ENCODE measurements at regions not wholly inside any gene's neighbourhood (a gene's known extent, or its start where the extent isn't known, plus 50 kb on each side); places are given as distances from the start of the nearest gene placed in this dataset.

DNA sequence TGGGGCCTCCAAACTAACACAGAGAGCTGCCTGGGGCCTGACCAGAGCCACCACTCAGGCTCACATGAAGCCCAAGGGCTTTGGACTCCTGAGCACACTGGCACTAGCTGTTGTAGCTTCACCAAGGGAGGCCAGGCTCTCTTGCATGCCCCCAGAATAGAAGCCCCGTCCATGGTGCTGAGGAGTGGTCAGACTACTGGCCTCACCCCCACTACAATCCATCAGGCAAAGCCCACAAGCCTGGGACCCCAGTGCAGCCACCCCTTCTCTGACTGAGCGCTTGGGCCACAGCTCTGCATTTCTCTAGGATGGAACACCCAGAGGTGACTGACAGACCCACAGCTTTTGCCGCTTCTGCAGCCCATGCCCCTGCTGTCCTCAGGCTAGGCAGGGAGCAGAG lies 180.8 kb downstream of the PYDC2 start:
- Histone ChIP-seq H3K9me3 (ENCODE audit: control insufficient read depth, insufficient read depth, low read length) (no peaks in the 10 kb centered on the region), H3K27me3 (ENCODE audit: control insufficient read depth, low read length) (no peaks in the 10 kb centered on the region), H3F3A (ENCODE audit: control insufficient read depth, insufficient read depth) (no peaks in the 10 kb centered on the region), H3K36me3 (ENCODE audit: control insufficient read depth, low read length) (no peaks in the 10 kb centered on the region), H3K4me1 (ENCODE audit: control insufficient read depth, low read length) (no peaks in the 10 kb centered on the region), H4K20me1 (ENCODE audit: control insufficient read depth, insufficient read depth, low read depth, low read length) (no peaks in the 10 kb centered on the region), H3K9me2 (replicated peaks; ENCODE audit: control insufficient read depth, low read length) (no peaks in the 10 kb centered on the region), H3K79me2 (ENCODE audit: control insufficient read depth, low read length) (no peaks in the 10 kb centered on the region), H3K4me2 (ENCODE audit: low read length) (no peak overlapping the region), H3K27ac (ENCODE audit: low read depth, low read length) (no peak overlapping the region), H3K4me3 (ENCODE audit: low read length) (no peak overlapping the region)
- TF ChIP-seq, protein P1, sequence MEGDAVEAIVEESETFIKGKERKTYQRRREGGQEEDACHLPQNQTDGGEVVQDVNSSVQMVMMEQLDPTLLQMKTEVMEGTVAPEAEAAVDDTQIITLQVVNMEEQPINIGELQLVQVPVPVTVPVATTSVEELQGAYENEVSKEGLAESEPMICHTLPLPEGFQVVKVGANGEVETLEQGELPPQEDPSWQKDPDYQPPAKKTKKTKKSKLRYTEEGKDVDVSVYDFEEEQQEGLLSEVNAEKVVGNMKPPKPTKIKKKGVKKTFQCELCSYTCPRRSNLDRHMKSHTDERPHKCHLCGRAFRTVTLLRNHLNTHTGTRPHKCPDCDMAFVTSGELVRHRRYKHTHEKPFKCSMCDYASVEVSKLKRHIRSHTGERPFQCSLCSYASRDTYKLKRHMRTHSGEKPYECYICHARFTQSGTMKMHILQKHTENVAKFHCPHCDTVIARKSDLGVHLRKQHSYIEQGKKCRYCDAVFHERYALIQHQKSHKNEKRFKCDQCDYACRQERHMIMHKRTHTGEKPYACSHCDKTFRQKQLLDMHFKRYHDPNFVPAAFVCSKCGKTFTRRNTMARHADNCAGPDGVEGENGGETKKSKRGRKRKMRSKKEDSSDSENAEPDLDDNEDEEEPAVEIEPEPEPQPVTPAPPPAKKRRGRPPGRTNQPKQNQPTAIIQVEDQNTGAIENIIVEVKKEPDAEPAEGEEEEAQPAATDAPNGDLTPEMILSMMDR (IDR thresholded peaks at IDR 0.05; ENCODE audit: low read depth, low read length, poor library complexity, severe bottlenecking) = no peak
- TF ChIP-seq EZH2phosphoT487 (IDR thresholded peaks at IDR 0.05; ENCODE audit: borderline replicate concordance, low read length) = no peak

DNA sequence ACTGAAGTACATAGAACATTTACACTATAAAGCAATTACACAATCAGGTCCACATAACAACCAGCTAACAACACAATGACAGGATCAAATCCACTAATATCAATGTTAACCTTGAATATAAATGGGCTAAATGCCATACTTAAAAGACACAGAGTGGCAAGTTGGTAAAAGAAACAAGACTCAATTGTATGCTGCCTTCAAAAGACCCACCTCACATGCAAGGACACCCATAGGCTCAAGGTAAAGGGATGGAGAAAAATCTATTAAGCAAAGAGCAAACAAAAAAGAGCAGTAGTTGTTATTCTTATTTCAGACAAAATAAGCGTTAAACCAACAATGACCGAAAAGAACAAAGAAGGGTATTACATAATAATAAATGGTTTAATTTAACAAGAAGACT lies 183.3 kb downstream of the PYDC2 start:
- no peak overlapping the region for H3K27ac ChIP-seq (ENCODE audit: low read depth, low read length)
- TF ChIP-seq, protein P1 (IDR thresholded peaks at IDR 0.05; ENCODE audit: low read depth, low read length, poor library complexity, severe bottlenecking) = no peak
- no peak for TF ChIP-seq EZH2phosphoT487 (IDR thresholded peaks at IDR 0.05; ENCODE audit: borderline replicate concordance, low read length)
- H3K4me3 ChIP-seq (ENCODE audit: low read length) = no peak overlapping the region
- H3K9me2 ChIP-seq (replicated peaks; ENCODE audit: control insufficient read depth, low read length) = no peaks in the 10 kb centered on the region
- H3K27me3 ChIP-seq (ENCODE audit: control insufficient read depth, low read length) = no peaks in the 10 kb centered on the region
- no peaks in the 10 kb centered on the region for H3F3A ChIP-seq (ENCODE audit: control insufficient read depth, insufficient read depth)
- no peak overlapping the region for H3K4me2 ChIP-seq (ENCODE audit: low read length)
- no peaks in the 10 kb centered on the region for H3K36me3 ChIP-seq (ENCODE audit: control insufficient read depth, low read length)
- no peaks in the 10 kb centered on the region for H3K9me3 ChIP-seq (ENCODE audit: control insufficient read depth, insufficient read depth, low read length)
- H4K20me1 ChIP-seq (ENCODE audit: control insufficient read depth, insufficient read depth, low read depth, low read length) = no peaks in the 10 kb centered on the region
- H3K79me2 ChIP-seq (ENCODE audit: control insufficient read depth, low read length) = no peaks in the 10 kb centered on the region
- H3K4me1 ChIP-seq (ENCODE audit: control insufficient read depth, low read length) = no peaks in the 10 kb centered on the region

DNA sequence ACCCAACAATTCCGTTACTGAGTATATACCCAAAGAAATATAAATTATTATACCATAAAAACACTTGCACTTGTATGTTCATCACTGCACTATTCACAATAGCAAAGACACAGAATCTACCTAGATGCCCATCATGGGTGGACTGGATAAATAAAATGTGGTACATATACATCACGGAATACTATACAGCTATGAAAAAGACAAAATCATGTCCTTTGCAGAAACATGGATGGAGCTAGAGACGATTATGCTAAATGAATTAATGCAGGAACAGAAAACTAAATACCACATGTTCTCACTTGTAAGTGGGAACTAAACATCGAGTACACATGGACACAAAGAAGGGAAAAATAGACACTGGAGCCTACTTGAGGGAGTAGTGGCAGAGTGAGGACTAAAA lies 185.3 kb downstream of the PYDC2 start:
- Histone ChIP-seq H3K4me3 (ENCODE audit: low read length) (no peak overlapping the region), H3K27ac (ENCODE audit: low read depth, low read length) (no peak overlapping the region), H3K27me3 (ENCODE audit: control insufficient read depth, low read length) (no peaks in the 10 kb centered on the region), H3K9me3 (ENCODE audit: control insufficient read depth, insufficient read depth, low read length) (no peaks in the 10 kb centered on the region), H4K20me1 (ENCODE audit: control insufficient read depth, insufficient read depth, low read depth, low read length) (no peaks in the 10 kb centered on the region), H3K4me1 (ENCODE audit: control insufficient read depth, low read length) (no peaks in the 10 kb centered on the region), H3F3A (ENCODE audit: control insufficient read depth, insufficient read depth) (no peaks in the 10 kb centered on the region), H3K79me2 (ENCODE audit: control insufficient read depth, low read length) (no peaks in the 10 kb centered on the region), H3K4me2 (ENCODE audit: low read length) (no peak overlapping the region), H3K36me3 (ENCODE audit: control insufficient read depth, low read length) (no peaks in the 10 kb centered on the region), H3K9me2 (replicated peaks; ENCODE audit: control insufficient read depth, low read length) (no peaks in the 10 kb centered on the region)
- TF ChIP-seq EZH2phosphoT487 (IDR thresholded peaks at IDR 0.05; ENCODE audit: borderline replicate concordance, low read length) = no peak
- TF ChIP-seq, protein P1 (IDR thresholded peaks at IDR 0.05; ENCODE audit: low read depth, low read length, poor library complexity, severe bottlenecking) = no peak

DNA sequence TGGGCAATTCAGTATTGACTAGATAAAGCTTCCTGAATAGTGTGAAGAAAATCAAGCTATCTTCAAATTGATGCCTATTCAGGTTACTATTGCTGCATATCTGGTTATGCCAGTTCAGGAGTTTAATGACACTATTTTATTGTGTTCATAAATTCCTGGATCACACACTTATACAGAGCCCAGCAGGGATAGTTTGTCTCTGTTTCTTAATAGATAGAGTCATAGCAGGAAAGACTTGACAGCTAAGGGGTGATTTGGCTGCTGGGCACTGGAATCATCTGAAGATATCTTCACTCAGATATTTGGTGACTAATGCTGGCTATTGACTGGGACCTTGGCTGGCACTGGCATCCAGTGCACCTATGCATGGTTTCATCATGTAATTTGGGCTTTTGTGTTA lies 187.8 kb downstream of the PYDC2 start:
- Histone ChIP-seq H3K27me3 (ENCODE audit: control insufficient read depth, low read length) (no peaks in the 10 kb centered on the region), H3F3A (ENCODE audit: control insufficient read depth, insufficient read depth) (no peaks in the 10 kb centered on the region), H3K9me3 (ENCODE audit: control insufficient read depth, insufficient read depth, low read length) (no peaks in the 10 kb centered on the region), H3K27ac (ENCODE audit: low read depth, low read length) (no peak overlapping the region), H3K4me2 (ENCODE audit: low read length) (no peak overlapping the region), H3K36me3 (ENCODE audit: control insufficient read depth, low read length) (no peaks in the 10 kb centered on the region), H3K4me3 (ENCODE audit: low read length) (no peak overlapping the region), H3K4me1 (ENCODE audit: control insufficient read depth, low read length) (no peaks in the 10 kb centered on the region), H3K79me2 (ENCODE audit: control insufficient read depth, low read length) (no peaks in the 10 kb centered on the region), H3K9me2 (replicated peaks; ENCODE audit: control insufficient read depth, low read length) (no peaks in the 10 kb centered on the region), H4K20me1 (ENCODE audit: control insufficient read depth, insufficient read depth, low read depth, low read length) (no peaks in the 10 kb centered on the region)
- TF ChIP-seq, protein P1 (IDR thresholded peaks at IDR 0.05; ENCODE audit: low read depth, low read length, poor library complexity, severe bottlenecking) = no peak
- no peak for TF ChIP-seq EZH2phosphoT487 (IDR thresholded peaks at IDR 0.05; ENCODE audit: borderline replicate concordance, low read length)

Data from DOHH2 (cell line).